AG09319 (cell line): ENCODE measurements at regions not wholly inside any gene's neighbourhood (a gene's known extent, or its start where the extent isn't known, plus 50 kb on each side); places are given as distances from the start of the nearest gene placed in this dataset.
A peak's percentile ranks its signal among the peaks of the same experiment; 100 is the strongest.
"Not testable (repeated sequence)": the region's sequence is repeated elsewhere in the genome, so short reads cannot be mapped to it uniquely, and the experiment has no call there.

ENCODE experiments used
- DNase-seq: peaks from one replicate; pipeline ENCODE4 v3.0.0-alpha.2; 2010; ENCODE audit warnings: low read depth; ENCODE audit errors: extremely low read depth
- CTCF ChIP-seq: IDR thresholded peaks from 2 replicates; pipeline ENCODE4 v1.5.1; 2011; ENCODE audit warnings: low read depth, mild to moderate bottlenecking, inconsistent platforms, low read length, moderate library complexity

DNA sequence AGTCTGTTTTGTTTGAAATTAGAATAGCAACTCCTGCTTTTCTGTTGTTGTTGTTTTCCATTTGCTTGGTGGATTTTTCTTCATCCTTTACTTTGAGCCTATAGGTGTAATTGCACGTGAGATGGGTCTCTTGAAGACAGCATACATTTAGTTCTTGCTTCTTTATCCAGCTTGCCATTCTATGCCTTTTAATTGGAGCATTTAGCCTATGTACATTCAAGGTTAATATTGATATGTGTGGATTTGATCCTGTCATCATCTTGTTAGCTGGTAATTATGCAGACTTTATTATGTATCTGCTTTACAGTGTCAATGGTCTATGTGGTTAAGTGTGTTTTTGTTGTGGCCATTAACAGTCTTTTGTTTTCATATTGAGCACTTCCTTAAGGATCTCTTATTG lies 708.9 kb upstream of the ANKRD30A start:
- no peak for DNase-seq
- no peak for TF ChIP-seq CTCF

- no peak for DNase-seq
- TF ChIP-seq CTCF, result no peak
These were observed 712.5 kb upstream of the ANKRD30A start for GRCh38 chr10:36412942-36413341.

GRCh38 chr10:36400238-36400637 lies 725.2 kb upstream of the ANKRD30A start:
- DNase-seq, result not testable (repeated sequence)

DNA sequence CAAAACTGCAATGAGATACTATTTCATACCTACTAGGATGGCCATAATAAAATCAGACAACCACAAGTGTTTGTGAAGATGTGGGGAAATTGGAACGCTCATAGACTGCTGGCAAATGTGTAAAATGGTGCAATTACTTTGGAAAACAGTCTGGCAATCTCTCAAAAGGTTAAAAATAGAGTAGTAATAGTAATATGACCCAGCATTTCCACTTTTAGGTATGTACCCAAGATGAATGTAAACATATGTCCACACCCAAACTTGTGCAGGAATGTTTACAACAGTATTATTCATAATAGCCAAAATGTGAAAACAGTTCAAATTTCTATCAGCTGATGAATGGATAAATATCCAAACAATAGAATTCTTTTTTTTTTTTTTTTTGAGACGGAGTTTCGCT lies 731.6 kb upstream of the ANKRD30A start:
- peak; percentile 11 for DNase-seq
- no peak for TF ChIP-seq CTCF

GRCh38 chr10:36391405-36391804 lies 734.0 kb upstream of the ANKRD30A start:
- DNase-seq, result no peak
- TF ChIP-seq CTCF, result no peak

DNA sequence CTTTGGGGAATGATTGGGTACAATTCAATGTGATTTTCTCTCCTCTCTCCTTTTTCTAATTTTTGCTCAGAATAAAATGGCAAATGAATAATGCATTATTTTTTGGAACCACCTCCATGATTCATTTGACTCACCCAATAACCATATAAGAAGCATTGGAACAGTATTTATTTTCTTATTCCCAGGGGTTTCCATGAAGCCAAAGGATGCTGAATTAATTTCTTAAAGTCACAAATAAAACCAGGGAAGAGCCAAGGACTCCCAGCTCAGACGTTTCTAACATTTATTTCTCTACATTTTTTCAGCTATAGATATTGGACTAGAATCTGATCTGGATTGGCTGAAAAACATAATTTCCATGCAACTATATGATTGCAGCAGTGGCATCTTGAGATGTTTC lies 735.2 kb upstream of the ANKRD30A start:
- no peak for DNase-seq
- no peak for TF ChIP-seq CTCF

GRCh38 chr10:36388166-36388565 lies 737.2 kb upstream of the ANKRD30A start:
- DNase-seq, result no peak
- no peak for TF ChIP-seq CTCF

DNA sequence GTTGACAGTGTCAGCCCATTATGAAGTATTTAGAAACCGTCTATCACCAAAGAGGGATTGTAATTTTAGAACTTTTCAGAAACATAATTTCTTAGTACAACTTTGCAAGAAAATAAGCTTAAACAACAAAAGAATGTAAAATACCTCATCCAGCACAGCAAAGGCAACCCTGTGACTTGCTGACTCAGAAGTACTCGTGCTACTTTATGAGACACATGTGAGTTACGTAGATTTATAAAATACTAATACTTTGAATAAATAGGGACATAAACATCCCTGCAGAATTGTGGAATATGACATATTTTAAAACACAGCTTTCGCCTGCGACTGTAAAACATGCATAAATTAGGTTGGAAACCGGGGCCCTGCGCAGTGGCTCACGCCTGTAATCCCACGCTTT lies 739.7 kb upstream of the ANKRD30A start:
- no peak for DNase-seq
- TF ChIP-seq CTCF, result no peak
